WERI-Rb-1 (cell line): ENCODE measurements at regions not wholly inside any gene's neighbourhood (a gene's known extent, or its start where the extent isn't known, plus 50 kb on each side); places are given as distances from the start of the nearest gene placed in this dataset.

Experiments used
- DNase-seq: peaks from one replicate; pipeline ENCODE4 v3.0.0-alpha.2; 2020
- H3K27ac ChIP-seq: fragments of 250-450 bp; sonication (Bioruptor Pico); 2 replicates; pipeline ENCODE4 v1.5.1; 2020; ENCODE audit warnings: mild to moderate bottlenecking, moderate library complexity
- H3K27me3 ChIP-seq: fragments of 250-450 bp; sonication (Bioruptor Pico); 2 replicates; pipeline ENCODE4 v1.5.1; 2021; ENCODE audit warnings: mild to moderate bottlenecking, low read depth, moderate library complexity; ENCODE audit not compliant: insufficient read depth, severe bottlenecking
- H3K36me3 ChIP-seq: fragments of 250-450 bp; sonication (Bioruptor Pico); 2 replicates; pipeline ENCODE4 v1.5.1; 2020; ENCODE audit warnings: mild to moderate bottlenecking, moderate library complexity
- H3K4me3 ChIP-seq: 2 replicates; pipeline ENCODE4 v1.5.1; 2011; ENCODE audit warnings: low read depth, mild to moderate bottlenecking, control low read depth, low read length
- H3K9me3 ChIP-seq: fragments of 250-450 bp; sonication (Bioruptor Pico); 2 replicates; pipeline ENCODE4 v1.5.1; 2021; ENCODE audit warnings: mild to moderate bottlenecking, moderate library complexity; ENCODE audit not compliant: severe bottlenecking
- TF ChIP-seq, protein P1 (sequence below): IDR thresholded peaks from 2 replicates; pipeline ENCODE4 v1.5.1; 2011; ENCODE audit warnings: low read depth, mild to moderate bottlenecking, control low read depth, inconsistent platforms, low read length

DNA sequence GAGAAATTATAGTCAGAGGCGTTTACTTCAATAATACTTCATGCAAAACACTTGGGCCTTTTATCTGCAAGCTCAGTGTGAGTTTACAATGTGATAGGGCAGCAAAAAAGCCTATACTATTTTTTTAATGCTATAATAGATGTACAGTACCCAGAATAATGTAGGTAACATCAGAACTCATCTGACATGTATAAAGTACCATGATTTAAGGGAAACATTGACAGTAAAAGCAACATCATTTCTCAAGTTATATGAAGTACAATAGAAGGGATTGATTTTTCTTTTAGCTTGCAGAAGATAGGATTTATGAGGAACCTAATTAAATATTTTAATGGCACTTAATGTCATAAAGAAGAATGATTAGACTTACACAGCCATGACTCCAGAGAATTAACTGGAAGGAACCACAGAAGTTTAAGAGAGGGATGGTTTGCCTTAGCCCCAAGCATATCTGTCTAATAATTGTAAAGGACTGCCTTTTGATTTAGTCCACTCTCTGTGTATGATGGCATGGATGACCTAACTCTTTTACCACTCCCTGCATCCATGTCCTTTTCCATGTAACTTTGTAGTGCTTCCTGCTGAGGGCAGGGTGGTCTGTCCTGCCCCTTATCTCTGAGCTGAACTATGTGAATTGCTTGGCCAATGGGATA is 55.9 kb upstream of the MIS18BP1 start:
- DNase-seq: no peak
- H3K4me3 ChIP-seq: no peak overlapping the region
- TF ChIP-seq, protein P1, sequence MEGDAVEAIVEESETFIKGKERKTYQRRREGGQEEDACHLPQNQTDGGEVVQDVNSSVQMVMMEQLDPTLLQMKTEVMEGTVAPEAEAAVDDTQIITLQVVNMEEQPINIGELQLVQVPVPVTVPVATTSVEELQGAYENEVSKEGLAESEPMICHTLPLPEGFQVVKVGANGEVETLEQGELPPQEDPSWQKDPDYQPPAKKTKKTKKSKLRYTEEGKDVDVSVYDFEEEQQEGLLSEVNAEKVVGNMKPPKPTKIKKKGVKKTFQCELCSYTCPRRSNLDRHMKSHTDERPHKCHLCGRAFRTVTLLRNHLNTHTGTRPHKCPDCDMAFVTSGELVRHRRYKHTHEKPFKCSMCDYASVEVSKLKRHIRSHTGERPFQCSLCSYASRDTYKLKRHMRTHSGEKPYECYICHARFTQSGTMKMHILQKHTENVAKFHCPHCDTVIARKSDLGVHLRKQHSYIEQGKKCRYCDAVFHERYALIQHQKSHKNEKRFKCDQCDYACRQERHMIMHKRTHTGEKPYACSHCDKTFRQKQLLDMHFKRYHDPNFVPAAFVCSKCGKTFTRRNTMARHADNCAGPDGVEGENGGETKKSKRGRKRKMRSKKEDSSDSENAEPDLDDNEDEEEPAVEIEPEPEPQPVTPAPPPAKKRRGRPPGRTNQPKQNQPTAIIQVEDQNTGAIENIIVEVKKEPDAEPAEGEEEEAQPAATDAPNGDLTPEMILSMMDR: no peak
- no peak overlapping the region for H3K27ac ChIP-seq
- H3K9me3 ChIP-seq: no peaks in the 10 kb centered on the region
- H3K27me3 ChIP-seq: no peaks in the 10 kb centered on the region
- H3K36me3 ChIP-seq: no peaks in the 10 kb centered on the region
